HEK293 (cell line): ENCODE measurements at regions not wholly inside any gene's neighbourhood (a gene's known extent, or its start where the extent isn't known, plus 50 kb on each side); places are given as distances from the start of the nearest gene placed in this dataset.

ENCODE experiments used
- CTCF ChIP-seq: fragments of 450-650 bp; formaldehyde crosslinking; IDR thresholded peaks from 2 replicates; pipeline ENCODE4 v1.5.1; 2016; ENCODE audit warnings: missing biosample characterization, missing genetic modification characterization
- EGR2 ChIP-seq: fragments of 450-650 bp; formaldehyde crosslinking; IDR thresholded peaks from 2 replicates; pipeline ENCODE4 v1.5.1; 2016; ENCODE audit warnings: low read depth, missing biosample characterization, missing genetic modification characterization
- ELK4 ChIP-seq: IDR thresholded peaks from 2 replicates; pipeline ENCODE4 v1.6.1; 2011; ENCODE audit warnings: mild to moderate bottlenecking, low read depth, low read length, borderline replicate concordance
- KLF7 ChIP-seq: fragments of 450-650 bp; formaldehyde crosslinking; IDR thresholded peaks from 2 replicates; pipeline ENCODE4 v1.5.1; 2016; ENCODE audit warnings: missing biosample characterization, missing genetic modification characterization, borderline replicate concordance
- TRIM28 ChIP-seq: IDR thresholded peaks from 2 replicates; pipeline ENCODE4 v1.6.1; 2011; ENCODE audit warnings: low read length, control low read depth, borderline replicate concordance
- ZBTB1 ChIP-seq: fragments of 450-650 bp; formaldehyde crosslinking; IDR thresholded peaks from 2 replicates; pipeline ENCODE4 v1.5.1; 2016; ENCODE audit warnings: missing biosample characterization, missing genetic modification characterization
- ZFP41 ChIP-seq: fragments of 450-650 bp; formaldehyde crosslinking; IDR thresholded peaks from 2 replicates; pipeline ENCODE4 v1.5.1; 2016; ENCODE audit warnings: missing biosample characterization, missing genetic modification characterization, borderline replicate concordance
- ZNF138 ChIP-seq: fragments of 450-650 bp; formaldehyde crosslinking; IDR thresholded peaks from 2 replicates; pipeline ENCODE4 v1.5.1; 2016; ENCODE audit warnings: missing biosample characterization, missing genetic modification characterization, borderline replicate concordance
- ZNF350 ChIP-seq: fragments of 450-650 bp; formaldehyde crosslinking; IDR thresholded peaks from 2 replicates; pipeline ENCODE4 v1.5.0; 2017; ENCODE audit warnings: missing biosample characterization, mild to moderate bottlenecking, missing genetic modification characterization
- ZSCAN5A ChIP-seq: fragments of 450-650 bp; formaldehyde crosslinking; IDR thresholded peaks from 2 replicates; pipeline ENCODE4 v1.5.1; 2016; ENCODE audit warnings: missing biosample characterization, missing genetic modification characterization

GRCh38 chr15:86028961-86029360 is 50.7 kb upstream of the AGBL1 start:
- TF ChIP-seq CTCF (tag by site-specific recombination) (no peak), ZSCAN5A (tag by site-specific recombination) (no peak), ZBTB1 (tag by site-specific recombination) (no peak), ZNF350 (tag by site-specific recombination) (no peak), ZNF138 (no peak), ELK4 (no peak), KLF7 (tag by site-specific recombination) (no peak), ZFP41 (tag by site-specific recombination) (no peak), TRIM28 (no peak), EGR2 (no peak)
